HCT116 (cell line): ENCODE measurements at regions not wholly inside any gene's neighbourhood (a gene's known extent, or its start where the extent isn't known, plus 50 kb on each side); places are given as distances from the start of the nearest gene placed in this dataset.

Source experiments
- ATAC-seq: fragments of 200-7000 bp; cut with Tn5 transposase; 2 replicates; pipeline ENCODE4 v1.9.1; 2020; ENCODE audit warnings: mild to moderate bottlenecking, moderate library complexity
- BruUV-seq: library from RNA; stranded (reverse); fragments of 400-500 nt; replicated peaks from 2 replicates; lab custom pipeline; 2021; lab: Mats Ljungman, UMichigan
- CTCF ChIA-PET: fragments of 300-600 bp; sonication (Branson Sonifier 250); formaldehyde crosslinking; loops from one replicate; lab custom pipeline; 2021; ENCODE audit warnings: antibody characterized with exemption; lab: Charles Lee
- POLR2A ChIA-PET: fragments of 300-600, 350-600 bp; sonication (Branson Sonifier 250); formaldehyde crosslinking; loops from one replicate; lab custom pipeline; 2021; ENCODE audit warnings: antibody characterized with exemption; lab: Charles Lee
- RAD21 ChIA-PET, 2 experiments: fragments of 300-600 bp; sonication (Branson Sonifier 250); formaldehyde crosslinking; loops; one replicate each; lab custom pipeline; 2023; ENCODE audit warnings: low total read pairs in 2 of 2; ENCODE audit not compliant: uncharacterized antibody in 2 of 2, unreplicated experiment in 2 of 2, low non-redundant PET in 1 of 2; lab: Charles Lee
- DNase-seq: peaks from one replicate; pipeline ENCODE4 v3.0.0-alpha.2; 2010; ENCODE audit warnings: low read depth, low spot score
- H2AFZ ChIP-seq: fragments of 200-600 bp; shearing (Covaris generic), sonication (generic); 2 replicates; pipeline ENCODE4 v1.6.1; 2017; ENCODE audit warnings: low read depth, mixed run types, mixed read lengths, antibody characterized with exemption, low read length; ENCODE audit not compliant: poor library complexity, severe bottlenecking
- H3K27ac ChIP-seq: 2 replicates; pipeline ENCODE4 v1.5.1; 2012; ENCODE audit warnings: low read depth, low read length
- H3K27me3 ChIP-seq: fragments of 200-600 bp; sonication (generic); 2 replicates; pipeline ENCODE4 v1.6.1; 2016; ENCODE audit warnings: mixed run types, low read length, mixed read lengths; ENCODE audit not compliant: insufficient read depth
- H3K36me3 ChIP-seq, 2 experiments: fragments of 200-500 bp in 1 of 2; fragments of 200-600 bp in 1 of 2; sonication (Bioruptor generic) in 1 of 2; sonication (generic) in 1 of 2; 2 replicates each; pipeline versions ENCODE4 v1.5.1 to v1.6.1; 2014 to 2016; ENCODE audit warnings: low read length in 2 of 2, inconsistent platforms in 1 of 2, mixed read lengths in 1 of 2, mixed run types in 1 of 2; ENCODE audit not compliant: insufficient read depth in 2 of 2, control insufficient read depth in 1 of 2
- H3K4me1 ChIP-seq, 2 experiments: fragments of 200-600 bp in 1 of 2; sonication (generic) in 1 of 2; 2 replicates each; pipeline versions ENCODE4 v1.5.1 to v1.6.1; 2012 to 2017; ENCODE audit warnings: low read length in 2 of 2, inconsistent platforms in 1 of 2, mild to moderate bottlenecking in 1 of 2, mixed read lengths in 1 of 2, mixed run types in 1 of 2, moderate library complexity in 1 of 2; ENCODE audit not compliant: insufficient read depth in 2 of 2, control insufficient read depth in 1 of 2
- H3K4me2 ChIP-seq: fragments of 200-600 bp; sonication (generic); 2 replicates; pipeline ENCODE4 v1.6.1; 2017; ENCODE audit warnings: mixed run types, low read length, mixed read lengths
- H3K4me3 ChIP-seq, 2 experiments: fragments of 200-600 bp in 1 of 2; sonication (generic) in 1 of 2; replicated peaks in 1 of 2; 2 replicates each; pipeline ENCODE4 v1.5.1; 2011 to 2016; ENCODE audit warnings: low read length in 2 of 2, control low read depth in 1 of 2, low read depth in 1 of 2, mild to moderate bottlenecking in 1 of 2, mixed read lengths in 1 of 2, mixed run types in 1 of 2
- H3K79me2 ChIP-seq: fragments of 200-600 bp; sonication (generic); 2 replicates; pipeline ENCODE4 v1.6.1; 2017; ENCODE audit warnings: mild to moderate bottlenecking, mixed run types, low read length, moderate library complexity, mixed read lengths; ENCODE audit not compliant: insufficient read depth
- H3K9ac ChIP-seq: fragments of 200-600 bp; sonication (generic); 2 replicates; pipeline ENCODE4 v1.6.1; 2016; ENCODE audit warnings: low read length, mixed read lengths
- H3K9me2 ChIP-seq: fragments of 200-600 bp; sonication (generic), shearing (Covaris generic); 2 replicates; pipeline ENCODE4 v1.6.1; 2017; ENCODE audit warnings: mixed run types, mild to moderate bottlenecking, moderate library complexity; ENCODE audit not compliant: insufficient read depth
- H3K9me3 ChIP-seq, 2 experiments: fragments of 200-500 bp in 1 of 2; fragments of 200-600 bp in 1 of 2; sonication (Bioruptor generic) in 1 of 2; sonication (generic) in 1 of 2; 2 replicates each; pipeline ENCODE4 v1.6.1; 2014 to 2017; ENCODE audit warnings: low read length in 2 of 2, mixed read lengths in 2 of 2, inconsistent platforms in 1 of 2, low read depth in 1 of 2, mild to moderate bottlenecking in 1 of 2, mixed run types in 1 of 2, moderate library complexity in 1 of 2; ENCODE audit not compliant: control insufficient read depth in 1 of 2, insufficient read depth in 1 of 2
- H4K20me1 ChIP-seq: fragments of 200-600 bp; sonication (generic), shearing (Covaris generic); 2 replicates; pipeline ENCODE4 v1.6.1; 2017; ENCODE audit warnings: mixed run types, mild to moderate bottlenecking, moderate library complexity; ENCODE audit not compliant: insufficient read depth
- CBX3 ChIP-seq: IDR thresholded peaks from 2 replicates; pipeline ENCODE4 v1.6.1; 2012; ENCODE audit warnings: low read depth
- CTCF ChIP-seq, 3 experiments: fragments of 200-600 bp in 1 of 3; sonication (generic) in 1 of 3; IDR thresholded peaks in 2 of 3; conservative IDR thresholded peaks in 1 of 3; 2 replicates each; pipeline ENCODE4 v1.5.1; 2012 to 2017; ENCODE audit warnings: low read depth in 2 of 3, low read length in 2 of 3, antibody characterized with exemption in 1 of 3, borderline replicate concordance in 1 of 3, control low read depth in 1 of 3, mild to moderate bottlenecking in 1 of 3, mixed read lengths in 1 of 3, mixed run types in 1 of 3, moderate library complexity in 1 of 3; ENCODE audit not compliant: insufficient read depth in 1 of 3
- EGR1 ChIP-seq: IDR thresholded peaks from 2 replicates; pipeline ENCODE4 v1.6.1; 2012; ENCODE audit warnings: low read depth
- EZH2 ChIP-seq: fragments of 200-600 bp; sonication (generic); IDR thresholded peaks from 2 replicates; pipeline ENCODE4 v1.6.1; 2017; ENCODE audit warnings: antibody characterized with exemption, mixed run types
- EZH2phosphoT487 ChIP-seq: fragments of 200-600 bp; IDR thresholded peaks from 2 replicates; pipeline ENCODE4 v1.6.1; 2018; ENCODE audit warnings: antibody characterized with exemption, borderline replicate concordance
- POLR2AphosphoS5 ChIP-seq: IDR thresholded peaks from 2 replicates; pipeline ENCODE4 v1.6.1; 2011; ENCODE audit warnings: mild to moderate bottlenecking, low read depth, low read length, moderate library complexity
- REST ChIP-seq: IDR thresholded peaks from 2 replicates; pipeline ENCODE4 v1.6.1; 2012; ENCODE audit warnings: low read depth
- SIN3A ChIP-seq: IDR thresholded peaks from 2 replicates; pipeline ENCODE4 v1.6.1; 2012; ENCODE audit warnings: low read depth
- YY1 ChIP-seq: IDR thresholded peaks from 2 replicates; pipeline ENCODE4 v1.6.1; 2011; ENCODE audit warnings: low read length, low read depth, moderate library complexity, mild to moderate bottlenecking; ENCODE audit not compliant: insufficient replicate concordance; ENCODE audit errors: extremely low read depth
- intact Hi-C: fragments of 100-400 bp; cut with micrococcal nuclease; formaldehyde crosslinking; loops from 2 replicates; pipeline ENCODE4 v1.10.0; 2022
- TF ChIP-seq, protein P1 (sequence below): IDR thresholded peaks from 2 replicates; pipeline ENCODE4 v1.6.1; 2011; ENCODE audit warnings: mild to moderate bottlenecking, low read length, moderate library complexity; ENCODE audit not compliant: insufficient replicate concordance; ENCODE audit errors: extremely low read depth

GRCh38 chr13:54699831-54700230 is 1671.2 kb downstream of the OLFM4 start (continued):
- TF ChIP-seq CTCF (IDR thresholded peaks at IDR 0.05 in 2 of 3, conservative IDR thresholded peaks at IDR 0.05 in 1 of 3; ENCODE audit: borderline replicate concordance in 1 of 3, insufficient read depth in 1 of 3, low read depth in 2 of 3, low read length in 2 of 3) (no peak), EZH2 (no peak), CBX3 (no peak)
- TF ChIP-seq, protein P1, sequence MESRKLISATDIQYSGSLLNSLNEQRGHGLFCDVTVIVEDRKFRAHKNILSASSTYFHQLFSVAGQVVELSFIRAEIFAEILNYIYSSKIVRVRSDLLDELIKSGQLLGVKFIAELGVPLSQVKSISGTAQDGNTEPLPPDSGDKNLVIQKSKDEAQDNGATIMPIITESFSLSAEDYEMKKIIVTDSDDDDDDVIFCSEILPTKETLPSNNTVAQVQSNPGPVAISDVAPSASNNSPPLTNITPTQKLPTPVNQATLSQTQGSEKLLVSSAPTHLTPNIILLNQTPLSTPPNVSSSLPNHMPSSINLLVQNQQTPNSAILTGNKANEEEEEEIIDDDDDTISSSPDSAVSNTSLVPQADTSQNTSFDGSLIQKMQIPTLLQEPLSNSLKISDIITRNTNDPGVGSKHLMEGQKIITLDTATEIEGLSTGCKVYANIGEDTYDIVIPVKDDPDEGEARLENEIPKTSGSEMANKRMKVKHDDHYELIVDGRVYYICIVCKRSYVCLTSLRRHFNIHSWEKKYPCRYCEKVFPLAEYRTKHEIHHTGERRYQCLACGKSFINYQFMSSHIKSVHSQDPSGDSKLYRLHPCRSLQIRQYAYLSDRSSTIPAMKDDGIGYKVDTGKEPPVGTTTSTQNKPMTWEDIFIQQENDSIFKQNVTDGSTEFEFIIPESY, result no peak

DNA sequence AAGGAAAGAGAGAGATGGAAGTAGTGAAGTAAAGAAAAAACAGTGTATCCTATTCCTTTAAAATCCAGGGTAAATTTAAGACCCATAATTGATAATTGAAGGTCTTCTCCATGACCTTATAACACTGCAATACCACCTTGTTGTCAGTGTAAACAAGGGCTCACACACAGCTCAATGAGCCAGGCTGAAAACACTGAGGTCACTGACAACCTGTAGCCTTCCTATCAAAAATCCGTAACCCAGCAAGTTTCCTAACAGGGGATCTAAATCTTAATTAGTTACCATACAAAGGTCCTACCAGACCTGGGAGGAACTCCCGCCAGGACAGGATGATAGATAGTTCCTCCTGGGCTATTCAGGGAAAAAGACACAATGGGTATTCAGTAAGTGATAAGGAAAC is 1677.1 kb downstream of the OLFM4 start:
- no peaks in the 10 kb centered on the region for H3K9me2 ChIP-seq
- H3K9ac ChIP-seq, result no peak overlapping the region
- RAD21 ChIA-PET, result no interaction called here
- ATAC-seq (no peak), DNase-seq (no peak)
- POLR2A ChIA-PET, result no interaction called here
- H3K4me3 ChIP-seq, result no peak overlapping the region
- CTCF ChIA-PET, result no interaction called here
- no peaks in the 10 kb centered on the region for H3K36me3 ChIP-seq
- H3K27ac ChIP-seq, result no peak overlapping the region
- H4K20me1 ChIP-seq, result no peaks in the 10 kb centered on the region
- H3K9me3 ChIP-seq, result peaks cover 0 to 17% of the 10 kb centered on the region in 2 experiments; a peak in 1 of 4 replicates
- no peak overlapping the region for H3K4me2 ChIP-seq
- TF ChIP-seq CBX3 (no peak), POLR2AphosphoS5 (no peak), REST (no peak), SIN3A (no peak), EZH2phosphoT487 (no peak), EGR1 (no peak), YY1 (no peak), CTCF (IDR thresholded peaks at IDR 0.05 in 2 of 3, conservative IDR thresholded peaks at IDR 0.05 in 1 of 3; ENCODE audit: borderline replicate concordance in 1 of 3, insufficient read depth in 1 of 3, low read depth in 2 of 3, low read length in 2 of 3) (no peak)
- H3K27me3 ChIP-seq, result no peaks in the 10 kb centered on the region
- H3K79me2 ChIP-seq, result no peaks in the 10 kb centered on the region
- BruUV-seq, result no TSS peak
- intact Hi-C loops, result no loop called here
- no peaks in the 10 kb centered on the region for H3K4me1 ChIP-seq
- H2AFZ ChIP-seq, result no peak overlapping the region
